GM12864 (cell line): ENCODE measurements at regions not wholly inside any gene's neighbourhood (a gene's known extent, or its start where the extent isn't known, plus 50 kb on each side); places are given as distances from the start of the nearest gene placed in this dataset.
"Not testable (repeated sequence)": the region's sequence is repeated elsewhere in the genome, so short reads cannot be mapped to it uniquely, and the experiment has no call there.

Experiments used
- DNase-seq: peaks from one replicate; pipeline ENCODE4 v3.0.0-alpha.2; 2011; ENCODE audit warnings: low read depth
- H3K4me3 ChIP-seq: 2 replicates; pipeline ENCODE4 v1.5.1; 2011; ENCODE audit warnings: mild to moderate bottlenecking, low read depth, low read length, control low read depth
- TF ChIP-seq, protein P1 (sequence below): IDR thresholded peaks from 2 replicates; pipeline ENCODE4 v1.5.1; 2011; ENCODE audit warnings: low read depth, mild to moderate bottlenecking, moderate library complexity, low read length, control low read depth, inconsistent platforms; ENCODE audit errors: missing control alignments

DNA sequence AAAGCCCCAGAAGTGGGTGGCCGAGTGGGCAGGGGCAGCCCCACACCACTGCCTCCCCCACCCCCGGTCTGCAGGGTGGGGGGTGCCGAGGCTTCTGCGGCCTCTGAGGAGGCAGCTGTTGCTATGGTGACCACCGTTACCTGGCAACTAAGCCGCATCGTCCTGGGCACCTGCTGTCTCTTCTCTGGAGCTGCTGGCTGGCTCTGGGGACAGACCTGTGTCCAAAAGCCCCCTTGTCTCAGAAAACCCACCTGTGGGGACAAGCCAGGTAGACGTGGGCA lies 79.9 kb upstream of the PRR5 start:
- TF ChIP-seq, protein P1, sequence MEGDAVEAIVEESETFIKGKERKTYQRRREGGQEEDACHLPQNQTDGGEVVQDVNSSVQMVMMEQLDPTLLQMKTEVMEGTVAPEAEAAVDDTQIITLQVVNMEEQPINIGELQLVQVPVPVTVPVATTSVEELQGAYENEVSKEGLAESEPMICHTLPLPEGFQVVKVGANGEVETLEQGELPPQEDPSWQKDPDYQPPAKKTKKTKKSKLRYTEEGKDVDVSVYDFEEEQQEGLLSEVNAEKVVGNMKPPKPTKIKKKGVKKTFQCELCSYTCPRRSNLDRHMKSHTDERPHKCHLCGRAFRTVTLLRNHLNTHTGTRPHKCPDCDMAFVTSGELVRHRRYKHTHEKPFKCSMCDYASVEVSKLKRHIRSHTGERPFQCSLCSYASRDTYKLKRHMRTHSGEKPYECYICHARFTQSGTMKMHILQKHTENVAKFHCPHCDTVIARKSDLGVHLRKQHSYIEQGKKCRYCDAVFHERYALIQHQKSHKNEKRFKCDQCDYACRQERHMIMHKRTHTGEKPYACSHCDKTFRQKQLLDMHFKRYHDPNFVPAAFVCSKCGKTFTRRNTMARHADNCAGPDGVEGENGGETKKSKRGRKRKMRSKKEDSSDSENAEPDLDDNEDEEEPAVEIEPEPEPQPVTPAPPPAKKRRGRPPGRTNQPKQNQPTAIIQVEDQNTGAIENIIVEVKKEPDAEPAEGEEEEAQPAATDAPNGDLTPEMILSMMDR = no peak
- DNase-seq = no peak
- H3K4me3 ChIP-seq = no peak overlapping the region

DNA sequence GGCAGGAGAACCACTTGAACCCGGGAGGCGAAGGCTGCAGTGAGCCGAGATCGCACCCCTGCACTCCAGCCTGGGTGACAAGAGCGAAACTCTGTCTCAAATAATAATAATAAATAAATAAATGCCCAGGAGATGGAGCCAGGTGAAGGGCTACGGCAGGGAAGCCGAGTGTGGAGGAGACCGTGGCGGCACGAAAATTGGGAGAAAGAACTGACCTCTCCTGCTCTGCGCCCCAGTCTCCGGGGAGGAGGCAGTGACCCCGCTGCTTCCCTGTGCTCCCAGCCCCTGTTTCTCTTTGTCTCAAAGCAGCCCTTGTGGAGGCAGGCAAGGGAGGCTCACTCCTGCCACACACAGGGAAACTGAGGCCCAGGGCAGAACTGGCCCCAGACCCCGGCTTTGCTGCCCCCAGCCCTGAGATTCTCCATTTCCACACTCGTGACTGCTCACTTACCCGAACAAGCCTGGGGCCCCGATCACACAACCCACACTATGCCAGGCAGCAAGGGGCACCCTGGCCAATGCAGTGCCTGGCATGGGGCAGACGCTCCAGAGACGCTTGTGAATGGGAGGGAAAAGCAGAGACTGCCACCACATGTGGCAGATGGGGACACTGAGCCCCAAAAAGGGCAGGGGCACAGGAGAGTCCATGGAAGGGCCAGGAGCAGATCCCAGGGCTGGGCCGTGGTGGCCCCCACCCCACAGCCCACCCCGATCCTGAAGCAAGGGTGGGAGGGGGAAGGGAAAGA lies 80.4 kb upstream of the PRR5 start:
- no peak for DNase-seq
- TF ChIP-seq, protein P1 = no peak
- H3K4me3 ChIP-seq = no peak overlapping the region

DNA sequence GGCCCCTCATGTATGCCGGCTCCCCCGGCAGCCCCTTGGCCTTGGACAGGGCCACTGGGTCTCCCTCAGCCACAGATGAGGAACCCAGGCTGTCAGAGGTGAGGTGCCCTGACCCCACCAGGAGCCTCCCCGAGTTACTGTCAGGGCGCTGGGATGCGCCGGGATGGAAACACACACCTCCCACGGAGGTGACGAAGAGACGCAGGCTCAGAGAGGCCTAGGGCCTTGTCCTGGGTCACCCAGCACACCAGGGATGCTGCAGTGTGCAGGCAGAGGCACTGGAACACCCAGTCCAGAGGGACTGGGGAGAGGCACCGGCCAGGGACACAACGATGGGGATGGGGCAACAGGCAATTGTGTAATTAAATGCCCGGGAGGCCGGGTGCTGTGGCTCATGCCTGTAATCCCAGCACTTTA lies 81.2 kb upstream of the PRR5 start:
- TF ChIP-seq, protein P1 = no peak
- DNase-seq = no peak
- H3K4me3 ChIP-seq = no peak overlapping the region

DNA sequence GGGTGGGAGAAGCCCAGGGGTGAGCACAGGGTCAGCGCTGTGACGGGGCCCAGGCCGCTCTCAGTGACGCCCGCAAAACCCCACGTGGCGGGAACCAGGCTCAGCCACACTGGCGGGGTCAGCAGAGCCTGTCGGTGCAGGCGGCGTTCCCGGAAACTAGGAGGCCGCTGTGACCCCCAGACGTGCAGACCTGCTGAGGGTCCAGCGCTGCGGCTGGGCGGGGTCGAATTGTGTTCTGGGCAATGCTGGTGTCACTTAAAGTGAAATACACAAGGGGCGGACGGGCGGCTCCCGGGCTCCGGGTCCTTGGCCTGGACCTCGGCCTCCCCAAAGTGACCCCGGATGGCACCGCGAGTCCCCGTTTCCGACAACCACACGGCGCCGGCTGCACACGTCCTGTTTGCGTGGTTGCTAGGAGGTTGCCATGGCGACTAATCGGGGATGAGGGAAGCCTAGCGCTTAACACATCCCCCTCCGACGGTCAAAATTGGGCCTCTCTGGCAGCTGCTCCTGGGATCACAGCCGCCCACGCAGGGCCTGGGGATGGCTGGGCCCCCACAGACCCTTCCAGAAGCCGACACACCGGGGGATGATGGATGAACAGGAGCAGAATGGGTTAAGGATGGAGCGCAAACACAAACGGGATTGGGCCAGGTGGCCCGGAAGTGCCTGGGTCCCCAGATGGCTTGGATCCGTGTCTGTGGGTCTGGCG lies 81.7 kb upstream of the PRR5 start:
- DNase-seq = peak; percentile 5
- H3K4me3 ChIP-seq = no peak overlapping the region
- TF ChIP-seq, protein P1 = no peak

DNA sequence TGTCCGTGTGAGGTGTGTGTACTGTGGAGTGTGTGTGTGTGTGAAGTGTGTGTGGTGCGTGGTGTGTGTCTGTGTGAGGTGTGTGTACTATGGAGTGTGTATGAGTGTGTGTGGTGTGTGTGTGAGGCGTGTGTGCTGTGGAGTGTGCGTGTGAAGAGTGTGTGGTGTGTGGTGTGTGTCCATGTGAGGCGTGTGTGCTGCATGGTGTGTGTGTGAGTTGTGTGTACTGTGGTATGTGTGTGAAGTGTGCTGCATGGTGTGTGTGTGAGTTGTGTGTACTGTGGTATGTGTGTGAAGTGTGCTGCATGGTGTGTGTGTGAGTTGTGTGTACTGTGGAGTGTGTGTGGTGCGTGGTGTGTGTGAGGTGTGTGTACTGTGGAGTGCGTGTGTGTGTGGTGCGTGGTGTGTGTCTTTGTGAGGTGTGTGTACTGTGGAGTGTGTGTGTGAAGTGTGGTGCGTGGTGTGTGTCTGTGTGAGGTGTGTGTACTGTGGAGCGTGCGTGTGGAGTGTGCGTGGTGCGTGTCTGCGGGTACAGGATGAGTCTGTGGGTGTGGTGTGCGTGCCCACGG lies 82.4 kb upstream of the PRR5 start:
- not testable (repeated sequence) for DNase-seq, H3K4me3 ChIP-seq

DNA sequence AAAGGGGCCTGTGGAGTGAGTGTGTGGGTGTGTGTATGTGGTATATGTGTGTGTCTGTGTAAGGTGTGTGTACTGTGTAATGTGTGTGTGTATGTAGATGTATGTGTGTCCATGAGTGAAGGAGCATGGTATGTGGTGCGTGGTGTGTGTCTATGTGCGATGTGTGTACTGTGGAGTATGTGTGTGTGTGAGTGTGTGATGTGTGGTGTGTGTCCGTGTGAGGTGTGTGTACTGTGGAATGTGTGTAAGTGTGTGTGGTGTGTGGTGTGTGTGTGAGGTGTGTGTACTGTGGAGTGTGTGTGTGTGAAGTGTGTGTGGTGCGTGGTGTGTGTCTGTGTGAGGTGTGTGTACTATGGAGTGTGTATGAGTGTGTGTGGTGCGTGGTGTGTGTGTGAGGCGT lies 83.1 kb upstream of the PRR5 start:
- not testable (repeated sequence) for H3K4me3 ChIP-seq, DNase-seq

DNA sequence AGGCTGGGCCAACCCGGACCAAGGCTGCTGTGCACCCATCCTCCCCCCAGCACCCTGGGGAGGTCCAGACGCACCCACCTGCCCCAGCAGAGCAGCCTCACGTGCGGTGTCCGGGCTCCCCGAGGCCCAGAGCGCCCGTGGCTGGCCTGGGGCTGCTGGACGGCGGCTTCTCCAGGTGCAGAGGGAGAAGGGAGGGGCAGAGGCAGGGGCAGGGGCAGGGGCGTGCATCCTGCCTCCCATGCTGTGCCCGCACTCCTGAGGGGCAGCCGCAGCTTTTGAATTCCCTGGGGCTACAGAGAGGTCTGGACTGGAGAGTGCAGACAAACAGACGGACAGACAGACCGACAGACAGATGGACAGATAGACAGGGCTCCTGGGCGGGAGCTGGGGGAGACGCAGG lies 83.6 kb upstream of the PRR5 start:
- TF ChIP-seq, protein P1 = no peak
- no peak for DNase-seq
- H3K4me3 ChIP-seq = no peak overlapping the region

DNA sequence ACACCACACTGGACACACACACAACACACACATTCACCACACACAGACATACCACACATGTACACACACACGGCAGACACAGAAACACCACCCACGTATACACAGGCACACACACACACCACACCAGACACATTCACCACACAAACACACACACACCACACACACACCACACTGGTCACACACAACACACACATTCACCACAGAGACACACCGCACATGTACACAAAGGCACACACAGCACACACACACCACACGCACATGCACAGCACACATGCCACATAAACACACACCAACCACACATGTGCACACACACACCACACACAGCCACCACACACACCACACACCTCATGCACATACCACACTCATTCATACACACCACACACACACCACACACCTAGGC lies 84.2 kb upstream of the PRR5 start:
- TF ChIP-seq, protein P1 = no peak
- H3K4me3 ChIP-seq = no peak overlapping the region
- DNase-seq = no peak
